ENCODE measurements at regions not wholly inside any gene's neighbourhood (a gene's known extent, or its start where the extent isn't known, plus 50 kb on each side); places are given as distances from the start of the nearest gene placed in this dataset.
A peak's percentile ranks its signal among the peaks of the same experiment; 100 is the strongest.
"Not testable (repeated sequence)": the region's sequence is repeated elsewhere in the genome, so short reads cannot be mapped to it uniquely, and the experiment has no call there.

DNA sequence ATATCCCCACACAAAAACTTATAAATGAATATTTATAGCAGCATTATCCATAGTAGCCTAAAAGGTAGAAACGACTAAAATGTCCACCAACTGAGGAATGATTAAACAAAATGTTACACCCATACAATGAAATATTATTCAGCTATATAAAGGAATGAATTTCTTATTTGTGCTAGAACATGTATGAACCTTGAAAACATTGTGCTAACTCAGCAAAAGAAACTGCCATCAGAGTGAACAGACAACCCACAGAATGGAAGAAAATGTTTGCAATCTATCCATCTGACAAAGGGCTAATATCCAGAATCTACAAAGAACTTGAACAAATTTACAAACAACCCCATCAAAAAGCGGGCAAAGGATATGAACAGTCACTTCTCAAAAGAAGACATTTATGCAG lies 155.3 kb upstream of the DIAPH2 start:
- H3K4me2 ChIP-seq; DNase-seq (ENCODE audit: low read depth in 1 of 2, low spot score in 1 of 2); H3K4me3 ChIP-seq; H3K4me1 ChIP-seq; CTCF ChIA-PET; H3K27ac ChIP-seq; H3K9me3 ChIP-seq; ATAC-seq; FAIRE-seq; POLR2A ChIA-PET: not testable (repeated sequence)
- TF ChIP-seq MAFK (IDR thresholded peaks at IDR 0.05; ENCODE audit: partially characterized antibody): peak; percentile 50
- 53% methylated on average over 2 of the region's 2 CpGs for WGBS (ENCODE audit: missing lambda C conversion rate)

DNA sequence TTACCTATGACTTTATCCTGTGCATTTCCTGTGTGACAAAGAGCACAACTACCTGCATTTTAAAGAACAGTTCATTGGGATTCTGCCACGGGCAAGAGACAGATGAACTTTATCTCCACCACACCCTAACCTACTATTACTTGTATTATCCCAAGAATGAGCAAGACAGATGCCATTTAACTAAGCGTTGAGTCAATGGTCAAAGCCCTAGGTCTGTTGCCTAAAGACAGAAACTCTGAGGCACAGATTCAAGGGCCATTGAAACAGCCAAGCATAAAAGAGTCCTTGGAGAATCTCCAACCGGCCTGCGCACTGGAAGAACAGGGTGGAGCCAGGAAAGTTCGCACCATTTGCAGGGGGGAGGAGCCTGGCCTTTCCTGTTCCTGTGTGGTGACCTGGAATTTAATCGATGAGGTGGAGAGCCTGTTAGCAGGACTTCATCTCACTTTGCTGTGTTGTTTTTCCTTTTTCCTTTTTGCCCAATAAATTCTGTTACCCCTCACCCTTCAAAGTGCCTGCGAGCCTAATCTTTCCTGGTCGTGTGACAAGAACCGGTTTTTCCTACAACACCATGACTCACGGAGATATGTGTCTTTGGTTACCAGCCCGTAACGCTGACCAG lies 146.4 kb upstream of the DIAPH2 start:
- no peaks in the 10 kb centered on the region for H3K4me1 ChIP-seq
- ChIA-PET POLR2A (no interaction called here), CTCF (no interaction called here)
- 69% methylated on average over 12 of the region's 12 CpGs for WGBS (ENCODE audit: missing lambda C conversion rate)
- H3K27ac ChIP-seq: no peak overlapping the region
- no peaks in the 10 kb centered on the region for H3K9me3 ChIP-seq
- no peak overlapping the region for H3K4me2 ChIP-seq
- no peak for TF ChIP-seq KDM1A (IDR thresholded peaks at IDR 0.05; ENCODE audit: low read depth)
- TF ChIP-seq, protein P1, sequence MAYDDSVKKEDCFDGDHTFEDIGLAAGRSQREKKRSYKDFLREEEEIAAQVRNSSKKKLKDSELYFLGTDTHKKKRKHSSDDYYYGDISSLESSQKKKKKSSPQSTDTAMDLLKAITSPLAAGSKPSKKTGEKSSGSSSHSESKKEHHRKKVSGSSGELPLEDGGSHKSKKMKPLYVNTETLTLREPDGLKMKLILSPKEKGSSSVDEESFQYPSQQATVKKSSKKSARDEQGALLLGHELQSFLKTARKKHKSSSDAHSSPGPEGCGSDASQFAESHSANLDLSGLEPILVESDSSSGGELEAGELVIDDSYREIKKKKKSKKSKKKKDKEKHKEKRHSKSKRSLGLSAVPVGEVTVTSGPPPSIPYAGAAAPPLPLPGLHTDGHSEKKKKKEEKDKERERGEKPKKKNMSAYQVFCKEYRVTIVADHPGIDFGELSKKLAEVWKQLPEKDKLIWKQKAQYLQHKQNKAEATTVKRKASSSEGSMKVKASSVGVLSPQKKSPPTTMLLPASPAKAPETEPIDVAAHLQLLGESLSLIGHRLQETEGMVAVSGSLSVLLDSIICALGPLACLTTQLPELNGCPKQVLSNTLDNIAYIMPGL (CRISPR knock-in tag; IDR thresholded peaks at IDR 0.05; ENCODE audit: borderline replicate concordance): no peak
- TF ChIP-seq NR3C1 (IDR thresholded peaks at IDR 0.05): no peak
- no peak for TF ChIP-seq ESRRA (IDR thresholded peaks at IDR 0.05; ENCODE audit: borderline replicate concordance, low read length)
- TF ChIP-seq CEBPB (IDR thresholded peaks at IDR 0.05): no peak
- TF ChIP-seq MAZ (IDR thresholded peaks at IDR 0.05; ENCODE audit: borderline replicate concordance, low read depth, low read length): no peak
- TF ChIP-seq CBX8 (IDR thresholded peaks at IDR 0.05): no peak
- no peak for TF ChIP-seq POLR2A (IDR thresholded peaks at IDR 0.05; ENCODE audit: low read length)
- no peak for TF ChIP-seq NFE2L2 (conservative IDR thresholded peaks at IDR 0.05; ENCODE audit: low read length)
- TF ChIP-seq FOSB (CRISPR knock-in tag; IDR thresholded peaks at IDR 0.05): no peak
- ATAC-seq (no peak), DNase-seq (ENCODE audit: low read depth in 1 of 2, low spot score in 1 of 2) (no peak), FAIRE-seq (no peak)
- no peak overlapping the region for H3K4me3 ChIP-seq

DNA sequence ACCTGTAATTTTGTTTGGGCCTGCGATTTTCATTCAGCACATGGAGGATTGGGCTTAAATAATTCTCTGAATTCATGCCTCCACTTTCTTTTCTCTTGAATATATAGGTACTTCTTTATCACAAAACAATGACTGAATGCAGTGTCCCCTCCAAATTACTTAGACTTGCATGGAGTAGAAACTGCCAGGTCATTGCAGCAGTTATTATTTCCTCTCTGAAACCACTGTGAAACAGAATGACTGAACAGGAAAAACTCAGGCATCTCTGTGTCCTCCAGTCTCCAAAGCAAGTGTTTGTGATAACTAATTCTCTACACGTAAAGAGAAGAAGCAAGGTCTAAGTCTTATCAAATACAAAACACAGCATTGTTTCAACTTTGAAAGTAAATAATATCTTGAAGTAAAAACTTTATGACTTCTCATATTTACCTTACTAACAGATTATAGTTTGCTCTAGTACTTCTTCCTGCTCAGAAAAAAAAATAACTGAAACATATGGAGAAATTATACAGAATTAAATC lies 144.5 kb upstream of the DIAPH2 start:
- DNase-seq (ENCODE audit: low read depth in 1 of 2, low spot score in 1 of 2): no peak
- TF ChIP-seq RAD21 (conservative IDR thresholded peaks at IDR 0.05 in 1 of 2, IDR thresholded peaks at IDR 0.05 in 1 of 2) (no peak), BHLHE40 (IDR thresholded peaks at IDR 0.05; ENCODE audit: low read depth, low read length) (no peak), MYC (IDR thresholded peaks at IDR 0.05; ENCODE audit: borderline replicate concordance, low read length) (no peak)
- H3K4me3 ChIP-seq: no peak overlapping the region
- no peaks in the 10 kb centered on the region for H3K4me1 ChIP-seq
- ATAC-seq: no peak
- ChIA-PET POLR2A (no interaction called here), CTCF (no interaction called here)
- H3K4me2 ChIP-seq: no peak overlapping the region
- 33% methylated on average over 2 of the region's 2 CpGs for WGBS (ENCODE audit: missing lambda C conversion rate)
- no peak for FAIRE-seq
- no peaks in the 10 kb centered on the region for H3K9me3 ChIP-seq
- H3K27ac ChIP-seq: no peak overlapping the region

DNA sequence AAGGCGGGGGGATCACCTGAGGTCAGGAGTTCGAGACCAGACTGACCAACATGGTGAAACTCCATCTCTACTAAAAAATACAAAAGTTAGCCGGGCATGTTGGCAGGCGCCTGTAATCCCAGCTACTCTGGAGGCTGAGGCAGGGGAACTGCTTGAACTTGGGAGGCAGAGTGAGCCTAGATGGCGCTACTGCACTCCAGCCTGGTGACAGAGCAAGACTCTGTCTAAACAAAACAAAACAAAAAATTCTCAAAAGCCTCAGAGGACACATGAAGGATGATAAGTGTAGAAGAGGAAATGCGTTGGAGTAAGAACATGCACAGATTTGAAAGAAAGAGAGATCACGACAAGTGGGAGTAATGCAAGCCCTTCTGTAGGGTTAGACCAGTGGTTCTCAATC lies 138.4 kb upstream of the DIAPH2 start:
- H3K4me2 ChIP-seq, H3K4me3 ChIP-seq, H3K4me1 ChIP-seq, H3K9me3 ChIP-seq, POLR2A ChIA-PET, FAIRE-seq, CTCF ChIA-PET, H3K27ac ChIP-seq: not testable (repeated sequence)
- TF ChIP-seq RAD21 (conservative IDR thresholded peaks at IDR 0.05 in 1 of 2, IDR thresholded peaks at IDR 0.05 in 1 of 2): 0 out of 5 replicates have a peak, but pooled peaks of 1 of the 2 experiments have one; percentile 16
- 57% methylated on average over 7 of the region's 7 CpGs for WGBS (ENCODE audit: missing lambda C conversion rate)
- DNase-seq (ENCODE audit: low read depth in 1 of 2, low spot score in 1 of 2) (peak in 1 of 2 experiments; percentile 6), ATAC-seq (peak in 1 of 2 experiments; percentile 48; a peak in 2 of 6 replicates)

DNA sequence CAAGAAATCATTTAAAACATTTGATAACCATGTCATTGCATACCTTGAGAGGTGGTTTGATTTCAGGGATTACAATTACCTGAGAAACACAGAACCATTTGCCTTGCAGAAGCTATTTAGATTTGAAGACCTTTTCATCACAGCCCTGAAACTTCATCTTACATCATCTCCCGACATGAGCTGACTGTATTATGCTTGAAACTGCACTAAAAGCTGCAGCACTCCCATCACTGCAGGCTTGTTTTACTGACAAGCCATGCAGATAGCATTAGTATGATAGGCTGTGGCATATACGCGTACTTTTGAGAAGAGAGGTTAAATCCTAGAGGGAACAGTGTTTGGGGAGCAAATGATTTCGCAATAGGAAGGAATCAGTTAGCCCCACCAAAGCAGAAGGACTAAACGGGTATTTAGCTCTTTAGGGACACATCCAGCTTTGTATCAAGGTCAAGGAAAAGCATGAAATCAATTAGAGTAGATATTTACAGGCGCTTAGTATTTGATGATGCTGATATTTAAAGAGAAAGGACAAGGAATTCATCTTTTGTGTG lies 133.2 kb upstream of the DIAPH2 start:
- DNase-seq (ENCODE audit: low read depth in 1 of 2, low spot score in 1 of 2): no peak
- no peak for ATAC-seq
- WGBS (ENCODE audit: missing lambda C conversion rate): 62% methylated on average over 6 of the region's 6 CpGs
- H3K4me1 ChIP-seq: no peaks in the 10 kb centered on the region
- FAIRE-seq: peak; percentile 49
- H3K4me2 ChIP-seq: no peak overlapping the region
- ChIA-PET CTCF (no interaction called here), POLR2A (no interaction called here)
- H3K27ac ChIP-seq: no peak overlapping the region
- no peaks in the 10 kb centered on the region for H3K9me3 ChIP-seq
- no peak for TF ChIP-seq TP53 (CRISPR knock-in tag; IDR thresholded peaks at IDR 0.05)
- peak; percentile 51 to 63; a peak in 2 of 4 replicates for TF ChIP-seq CEBPB (IDR thresholded peaks at IDR 0.05)
- H3K4me3 ChIP-seq: no peak overlapping the region
